Glutamatergic neuron (in vitro differentiated cells): ENCODE measurements at regions not wholly inside any gene's neighbourhood (a gene's known extent, or its start where the extent isn't known, plus 50 kb on each side); places are given as distances from the start of the nearest gene placed in this dataset.

ENCODE experiments used
- DNase-seq: peaks from one replicate; pipeline ENCODE4 v3.0.0; 2022
- H3K27ac Mint-ChIP-seq: one replicate; pipeline ENCODE4 v1.8.0; 2020; ENCODE audit warnings: mild to moderate bottlenecking, mixed read lengths, inconsistent platforms; ENCODE audit not compliant: unreplicated experiment
- H3K27me3 Mint-ChIP-seq: one replicate; pipeline ENCODE4 v1.8.0; 2020; ENCODE audit warnings: mild to moderate bottlenecking, moderate library complexity, mixed read lengths, inconsistent platforms; ENCODE audit not compliant: unreplicated experiment
- H3K36me3 Mint-ChIP-seq: one replicate; pipeline ENCODE4 v1.8.0; 2020; ENCODE audit warnings: mild to moderate bottlenecking, mixed read lengths, inconsistent platforms; ENCODE audit not compliant: unreplicated experiment
- H3K4me1 Mint-ChIP-seq: one replicate; pipeline ENCODE4 v1.8.0; 2020; ENCODE audit warnings: mild to moderate bottlenecking, low read depth, mixed read lengths, inconsistent platforms; ENCODE audit not compliant: unreplicated experiment
- H3K4me3 Mint-ChIP-seq: one replicate; pipeline ENCODE4 v1.8.0; 2020; ENCODE audit warnings: mild to moderate bottlenecking, mixed read lengths, inconsistent platforms; ENCODE audit not compliant: unreplicated experiment
- H3K9me3 Mint-ChIP-seq: one replicate; pipeline ENCODE4 v1.8.0; 2020; ENCODE audit warnings: mild to moderate bottlenecking, moderate library complexity, mixed read lengths, inconsistent platforms; ENCODE audit not compliant: unreplicated experiment
- CTCF ChIP-seq: fragments of 200-600 bp; sonication (generic); IDR thresholded peaks from one replicate; pipeline ENCODE4 v1.5.0; 2021; ENCODE audit not compliant: partially characterized antibody, unreplicated experiment

GRCh38 chr20:52422574-52423336 is 231.2 kb upstream of the ZFP64 start:
- Mint-ChIP-seq H3K4me1 (no peaks in the 10 kb centered on the region), H3K27ac (no peak overlapping the region), H3K9me3 (peaks cover 11% of the 10 kb centered on the region), H3K4me3 (no peak overlapping the region), H3K27me3 (peaks cover 13% of the 10 kb centered on the region), H3K36me3 (peaks cover 9% of the 10 kb centered on the region)
- TF ChIP-seq CTCF = no peak
- no peak for DNase-seq

GRCh38 chr20:52420805-52421204 is 229.2 kb upstream of the ZFP64 start:
- no peak overlapping the region for H3K4me3 Mint-ChIP-seq
- no peaks in the 10 kb centered on the region for H3K4me1 Mint-ChIP-seq
- no peak for DNase-seq
- no peak overlapping the region for H3K27ac Mint-ChIP-seq
- H3K27me3 Mint-ChIP-seq = peaks cover 13% of the 10 kb centered on the region
- no peak for TF ChIP-seq CTCF
- H3K36me3 Mint-ChIP-seq = peaks cover 12% of the 10 kb centered on the region
- peaks cover 11% of the 10 kb centered on the region for H3K9me3 Mint-ChIP-seq

- peaks cover 6% of the 10 kb centered on the region for H3K27me3 Mint-ChIP-seq
- peaks cover 3% of the 10 kb centered on the region for H3K9me3 Mint-ChIP-seq
- no peak for TF ChIP-seq CTCF
- H3K4me3 Mint-ChIP-seq = no peak overlapping the region
- peaks cover 4% of the 10 kb centered on the region for H3K36me3 Mint-ChIP-seq
- no peak for DNase-seq
- no peak overlapping the region for H3K27ac Mint-ChIP-seq
- no peaks in the 10 kb centered on the region for H3K4me1 Mint-ChIP-seq
These were observed 227.6 kb upstream of the ZFP64 start for GRCh38 chr20:52419205-52419604.

GRCh38 chr20:52416953-52417352 is 225.4 kb upstream of the ZFP64 start:
- no peak for DNase-seq
- Mint-ChIP-seq H3K9me3 (no peaks in the 10 kb centered on the region), H3K27ac (no peak overlapping the region), H3K4me3 (no peak overlapping the region), H3K27me3 (no peaks in the 10 kb centered on the region), H3K4me1 (no peaks in the 10 kb centered on the region), H3K36me3 (peaks cover 4% of the 10 kb centered on the region)
- no peak for TF ChIP-seq CTCF

GRCh38 chr20:52411611-52412010 is 220.0 kb upstream of the ZFP64 start:
- Mint-ChIP-seq H3K4me3 (no peak overlapping the region), H3K9me3 (no peaks in the 10 kb centered on the region), H3K36me3 (peaks cover 4% of the 10 kb centered on the region), H3K27ac (no peak overlapping the region), H3K4me1 (no peaks in the 10 kb centered on the region), H3K27me3 (no peaks in the 10 kb centered on the region)
- TF ChIP-seq CTCF = no peak
- no peak for DNase-seq
